GM18909 (cell line): ENCODE measurements at regions not wholly inside any gene's neighbourhood (a gene's known extent, or its start where the extent isn't known, plus 50 kb on each side); places are given as distances from the start of the nearest gene placed in this dataset.

Experiments used
- ATAC-seq: cut with Tn5 transposase; IDR thresholded peaks from one replicate; pipeline ENCODE4 v1.9.1; 2021; ENCODE audit warnings: mild to moderate bottlenecking; ENCODE audit not compliant: unreplicated experiment, poor library complexity

GRCh38 chr6:104251651-104252050, 608.1 kb downstream of the HACE1 start:
- ATAC-seq = no peak

- ATAC-seq = no peak
Observed at GRCh38 chr6:104240865-104241264, 618.9 kb downstream of the HACE1 start.

GRCh38 chr6:104239971-104240370, 619.7 kb downstream of the HACE1 start:
- ATAC-seq = no peak

- ATAC-seq = no peak
Observed at GRCh38 chr6:104229057-104229456, 630.7 kb downstream of the HACE1 start.

GRCh38 chr6:104227508-104227907, 632.2 kb downstream of the HACE1 start:
- ATAC-seq = no peak

GRCh38 chr6:104226790-104227446, 632.8 kb downstream of the HACE1 start:
- no peak for ATAC-seq

GRCh38 chr6:104218116-104218515, 641.6 kb downstream of the HACE1 start:
- no peak for ATAC-seq

GRCh38 chr6:104214901-104215300, 644.8 kb downstream of the HACE1 start:
- no peak for ATAC-seq

GRCh38 chr6:104212977-104213668, 646.6 kb downstream of the HACE1 start:
- no peak for ATAC-seq

- no peak for ATAC-seq
Observed at GRCh38 chr6:104207635-104208034, 652.1 kb downstream of the HACE1 start.

- no peak for ATAC-seq
Observed at GRCh38 chr6:104201557-104201956, 658.2 kb downstream of the HACE1 start.

GRCh38 chr6:104187616-104188015, 672.1 kb downstream of the HACE1 start:
- ATAC-seq = no peak

- no peak for ATAC-seq
Observed at GRCh38 chr6:104186831-104187230, 672.9 kb downstream of the HACE1 start.

- no peak for ATAC-seq
Observed at GRCh38 chr6:104183816-104184435, 675.8 kb downstream of the HACE1 start.

GRCh38 chr6:104182811-104183210, 676.9 kb downstream of the HACE1 start:
- ATAC-seq = no peak

- ATAC-seq = no peak
Observed at GRCh38 chr6:104173668-104174067, 686.1 kb downstream of the HACE1 start.

GRCh38 chr6:104170401-104170800, 689.3 kb downstream of the HACE1 start:
- ATAC-seq = no peak

GRCh38 chr6:104166055-104166668, 693.6 kb downstream of the HACE1 start:
- ATAC-seq = no peak

GRCh38 chr6:104162036-104162669, 697.6 kb downstream of the HACE1 start:
- no peak for ATAC-seq

- ATAC-seq = no peak
Observed at GRCh38 chr6:104159045-104159618, 700.6 kb downstream of the HACE1 start.
